Right cardiac atrium (tissue), 5 donors: ENCODE measurements at regions not wholly inside any gene's neighbourhood (a gene's known extent, or its start where the extent isn't known, plus 50 kb on each side); places are given as distances from the start of the nearest gene placed in this dataset.

Experiments
- ATAC-seq, 2 donors: fragments of 200-7000 bp; cut with Tn5 transposase; one replicate each; pipeline versions ENCODE4 v1.8.0 to v1.9.1; 2020; ENCODE audit warnings: moderate library complexity in 2 of 2, mild to moderate bottlenecking in 1 of 2
- DNase-seq, 3 donors: peaks; one replicate each; pipeline ENCODE4 v3.0.0-alpha.2; 2020
- H3K27ac ChIP-seq: one replicate; pipeline ENCODE4 v1.5.1; 2013; ENCODE audit warnings: mild to moderate bottlenecking, low read length, control low read depth, moderate library complexity
- H3K27me3 ChIP-seq: one replicate; pipeline ENCODE4 v1.6.1; 2013; ENCODE audit not compliant: control insufficient read depth, insufficient read depth
- H3K4me1 ChIP-seq: one replicate; pipeline ENCODE4 v1.6.1; 2013; ENCODE audit warnings: low read length; ENCODE audit not compliant: control insufficient read depth, insufficient read depth
- H3K4me3 ChIP-seq: one replicate; pipeline ENCODE4 v1.5.1; 2013; ENCODE audit warnings: low read length, control low read depth
- H3K9me3 ChIP-seq: one replicate; pipeline ENCODE4 v1.6.1; 2013; ENCODE audit warnings: low read length; ENCODE audit not compliant: control insufficient read depth
- WGBS: extraction: QIAGEN DNeasy Blood & Tissue Kit; methylation state at CpG from one replicate; pipeline ENCODE4 v1.1.7; 2013; 5-methylcytosine and 5-hydroxymethylcytosine counted together
- intact Hi-C, 4 donors: fragments of 100-400 bp; cut with DNase I; formaldehyde crosslinking; loops; one replicate each; pipeline versions ENCODE4 v1.11.0 to v1.14.0; 2022 to 2023
- donor health status: healthy with polysubstance abuse.
- donor health status: DM: no; HTN: yes; CAD: no.
- donor health status: DM: no; HTN: no; CAD: no.
- donor health status: DM: no; HTN: yes; CAD: no; lungs with severe emphysema.
- donor health status: DM: yes; HTN: yes; CAD: no.

DNA sequence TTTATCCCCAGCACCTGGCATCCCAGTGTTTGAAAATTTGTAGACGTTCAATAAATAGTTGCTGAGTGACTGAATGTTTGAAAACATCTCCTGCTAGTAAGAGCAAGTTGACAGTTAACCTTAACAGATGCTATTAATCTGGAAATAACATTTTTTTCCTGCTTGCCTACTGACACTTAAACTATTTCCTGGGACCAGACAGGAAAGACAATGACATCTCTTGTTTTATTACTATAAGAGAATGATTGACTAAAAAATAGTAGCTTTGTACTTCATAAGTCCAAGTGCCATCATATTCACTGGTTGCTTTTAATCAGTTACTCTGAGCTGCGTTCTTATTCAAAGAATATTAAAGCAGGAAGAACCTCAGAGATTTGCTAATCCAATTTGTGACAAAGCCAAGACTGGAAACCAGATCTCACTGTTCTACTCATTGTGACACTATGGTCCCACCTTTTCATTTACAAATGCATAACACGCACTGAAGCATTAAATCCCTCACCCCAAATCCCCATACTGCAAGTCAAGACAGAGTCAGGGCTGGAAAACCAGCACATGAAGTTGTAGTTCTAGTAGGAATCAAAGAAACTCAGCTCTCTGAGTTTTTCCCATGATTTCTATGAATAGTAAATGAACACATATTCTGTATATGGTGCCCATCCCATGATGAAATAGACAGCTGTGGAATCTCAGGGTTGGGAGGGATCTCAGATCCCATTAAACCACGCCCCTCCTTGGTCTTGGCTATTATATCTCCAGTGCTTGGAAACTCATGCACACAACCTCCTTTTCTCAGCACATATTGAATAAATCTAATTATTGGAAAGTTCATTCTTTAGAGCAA is 212.7 kb upstream of the P2RY1 start:
- ATAC-seq, result no peak

DNA sequence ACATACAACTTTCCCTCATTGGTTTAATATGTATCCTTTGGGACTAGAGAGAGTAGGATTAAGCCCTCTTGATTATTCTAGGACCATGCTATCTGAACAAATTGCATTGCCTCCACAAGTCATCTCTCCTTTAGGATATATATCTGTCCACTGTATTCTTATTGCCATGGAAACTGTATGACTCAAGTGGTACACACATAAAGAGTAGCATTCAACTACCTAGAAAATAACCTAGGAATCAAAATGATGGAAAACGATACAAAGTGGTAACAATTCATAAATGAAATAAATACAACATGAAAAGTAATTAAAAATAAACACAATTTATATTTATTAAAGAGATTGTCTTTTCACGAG is 212.1 kb upstream of the P2RY1 start:
- H3K27ac ChIP-seq, result no peak overlapping the region

More for the DNA sequence above, 212.7 kb upstream of the P2RY1 start:
- Histone ChIP-seq H3K9me3 (no peaks in the 10 kb centered on the region), H3K27ac (no peak overlapping the region), H3K27me3 (no peaks in the 10 kb centered on the region), H3K4me3 (no peak overlapping the region), H3K4me1 (peaks cover 3% of the 10 kb centered on the region)
- intact Hi-C loops, result no loop called here
- no peak for DNase-seq
- 76% methylated on average over 4 of the region's 4 CpGs for WGBS

DNA sequence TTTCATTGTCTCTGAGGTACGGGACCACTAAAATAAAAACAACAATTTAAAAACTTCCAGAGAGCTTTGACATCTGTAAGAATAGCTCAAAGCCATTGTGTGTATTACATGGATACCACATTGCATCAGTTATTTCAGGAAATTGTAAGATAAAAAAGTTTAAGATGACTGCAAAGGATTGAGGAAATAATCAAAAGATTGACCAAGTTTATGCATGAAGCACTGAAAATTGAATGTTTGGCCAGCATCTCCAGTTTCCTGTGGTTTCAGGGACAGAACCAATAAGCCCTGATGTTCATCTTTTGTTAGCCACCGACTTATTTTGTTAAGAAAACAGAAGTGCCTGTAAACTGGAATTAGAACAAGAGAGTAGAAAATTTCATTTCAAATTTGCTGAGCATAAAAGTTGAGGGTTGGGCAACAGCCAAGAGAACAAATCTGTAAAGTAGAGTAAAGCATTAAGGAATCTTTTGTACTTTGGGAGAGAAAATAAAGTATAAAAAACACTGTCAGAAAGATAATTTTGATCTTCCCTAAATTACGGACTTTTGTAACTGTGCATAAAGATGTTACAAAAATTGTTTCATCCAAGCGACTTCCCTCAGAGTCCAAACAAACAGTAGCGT is 211.5 kb upstream of the P2RY1 start:
- H3K27ac ChIP-seq, result no peak overlapping the region
- H3K4me3 ChIP-seq, result no peak overlapping the region
- intact Hi-C loops, result no loop called here
- DNase-seq (no peak), ATAC-seq (no peak)
- no peaks in the 10 kb centered on the region for H3K27me3 ChIP-seq
- H3K4me1 ChIP-seq, result peaks cover 3% of the 10 kb centered on the region
- WGBS, result 51% methylated on average over 5 of the region's 5 CpGs
- H3K9me3 ChIP-seq, result no peaks in the 10 kb centered on the region

More for the DNA sequence above, 212.1 kb upstream of the P2RY1 start:
- no peak for DNase-seq
- peaks cover 3% of the 10 kb centered on the region for H3K4me1 ChIP-seq
- WGBS, result 70% methylated on average over 2 of the region's 2 CpGs
- intact Hi-C loops, result no loop called here
- no peak for ATAC-seq
- H3K9me3 ChIP-seq, result no peaks in the 10 kb centered on the region
- no peaks in the 10 kb centered on the region for H3K27me3 ChIP-seq
- no peak overlapping the region for H3K4me3 ChIP-seq

DNA sequence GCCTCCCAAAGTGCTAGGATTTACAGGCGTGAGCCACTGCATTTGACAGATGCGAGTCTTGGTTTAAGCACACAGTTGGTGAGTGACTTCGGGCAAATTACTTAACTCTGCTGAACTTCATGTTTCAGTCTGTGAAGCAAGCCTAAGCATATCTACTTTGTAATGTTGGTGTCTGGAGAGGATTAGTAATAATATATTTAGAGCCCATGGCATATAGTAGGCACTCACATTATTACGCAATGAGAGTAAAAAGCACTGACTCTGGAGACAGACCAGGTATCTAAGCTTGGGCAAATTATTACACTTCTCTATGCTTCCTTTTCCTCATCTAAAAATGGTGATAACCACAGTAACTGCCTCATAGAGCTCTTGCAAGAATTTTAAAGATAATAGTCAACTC is 208.7 kb upstream of the P2RY1 start:
- H3K4me1 ChIP-seq, result peaks cover 3% of the 10 kb centered on the region
- DNase-seq, result no peak
- intact Hi-C loops, result no loop called here
- WGBS, result 96% methylated on average over 4 of the region's 4 CpGs
- H3K9me3 ChIP-seq, result no peaks in the 10 kb centered on the region
- ATAC-seq, result no peak
- H3K27me3 ChIP-seq, result no peaks in the 10 kb centered on the region
- no peak overlapping the region for H3K4me3 ChIP-seq
- H3K27ac ChIP-seq, result no peak overlapping the region

DNA sequence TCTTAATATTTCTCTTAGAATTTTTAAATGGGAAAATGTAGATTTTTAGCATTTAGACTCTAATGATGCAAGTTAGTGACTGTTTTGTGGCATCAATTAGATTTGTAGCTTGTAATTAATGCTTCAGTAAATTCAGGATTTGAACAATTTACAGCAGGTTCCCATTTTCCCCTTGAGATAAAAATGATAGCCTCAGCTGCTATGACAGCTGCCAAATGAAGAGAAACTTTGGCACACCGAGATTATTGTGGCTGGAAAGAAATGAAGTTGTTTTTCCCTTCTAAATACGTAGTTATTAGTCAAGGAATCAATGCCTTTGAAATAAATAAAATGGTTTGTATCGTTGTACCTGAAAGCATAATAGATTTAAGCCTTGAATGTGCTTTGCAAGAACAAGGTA is 206.4 kb upstream of the P2RY1 start:
- no peak overlapping the region for H3K27ac ChIP-seq
- no peaks in the 10 kb centered on the region for H3K27me3 ChIP-seq
- intact Hi-C loops, result no loop called here
- WGBS, result 56% methylated on average over 3 of the region's 3 CpGs
- ATAC-seq, result no peak
- DNase-seq, result no peak
- H3K9me3 ChIP-seq, result no peaks in the 10 kb centered on the region
- no peak overlapping the region for H3K4me3 ChIP-seq
- no peaks in the 10 kb centered on the region for H3K4me1 ChIP-seq

DNA sequence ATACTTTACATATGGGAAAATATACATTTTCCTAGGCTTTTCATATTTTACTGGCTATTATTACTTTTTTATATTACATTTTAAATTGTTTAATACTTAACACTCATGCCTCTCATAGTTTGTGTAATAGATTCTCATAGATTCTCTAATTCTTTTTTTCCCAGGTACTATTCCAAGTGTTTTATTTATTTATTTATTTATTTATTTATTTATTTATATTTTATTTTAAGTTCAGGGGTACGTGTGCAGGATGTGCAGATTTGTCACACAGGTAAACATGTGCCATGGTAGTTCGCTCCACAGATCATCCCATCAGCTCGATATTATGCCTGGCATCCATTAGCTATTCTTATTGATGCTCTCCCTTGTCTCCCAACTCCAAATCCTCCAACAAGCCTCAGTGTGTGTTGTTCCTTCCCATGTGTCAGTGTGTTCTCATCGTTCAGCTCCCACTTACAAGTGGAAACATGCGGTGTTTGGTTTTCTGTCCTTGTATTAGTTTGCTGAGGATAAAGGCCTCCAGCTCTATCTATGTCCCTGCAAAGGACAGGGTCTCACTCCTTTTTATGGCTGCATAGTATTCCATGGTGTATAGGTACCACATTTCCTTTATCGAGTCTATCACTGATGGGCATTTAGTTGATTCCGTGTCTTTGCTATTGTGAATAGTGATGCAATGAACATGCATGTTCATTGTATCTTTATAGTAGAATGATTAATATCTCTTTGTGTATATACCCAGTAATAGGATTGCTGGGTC is 205.4 kb upstream of the P2RY1 start:
- H3K4me3 ChIP-seq, result no peak overlapping the region
- intact Hi-C loops, result no loop called here
- no peak for DNase-seq
- WGBS, result 98% methylated on average over 7 of the region's 7 CpGs
- no peaks in the 10 kb centered on the region for H3K9me3 ChIP-seq
- H3K27me3 ChIP-seq, result no peaks in the 10 kb centered on the region
- H3K4me1 ChIP-seq, result no peaks in the 10 kb centered on the region
- ATAC-seq, result no peak
- H3K27ac ChIP-seq, result no peak overlapping the region

DNA sequence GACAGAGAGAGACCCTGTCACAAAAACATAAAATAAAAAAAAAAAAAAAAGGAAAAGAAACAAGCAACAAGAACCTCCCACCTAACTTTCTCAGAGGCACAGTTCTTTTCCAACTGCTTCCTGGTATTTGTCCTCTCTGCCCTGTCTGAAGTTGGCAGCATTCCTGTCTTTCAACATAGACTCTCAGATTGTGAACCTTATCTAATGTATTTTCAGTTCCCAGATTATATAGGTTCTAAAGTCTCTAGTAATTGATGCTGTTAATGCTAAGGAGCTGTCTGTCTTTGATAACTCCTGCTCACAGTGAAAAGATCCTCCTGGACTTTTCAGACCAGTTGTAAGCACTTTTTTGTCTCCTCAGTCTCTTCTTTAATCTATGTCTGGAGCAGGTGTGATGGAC is 199.5 kb upstream of the P2RY1 start:
- Histone ChIP-seq H3K4me1 (no peaks in the 10 kb centered on the region), H3K9me3 (no peaks in the 10 kb centered on the region), H3K27me3 (no peaks in the 10 kb centered on the region), H3K27ac (no peak overlapping the region), H3K4me3 (no peak overlapping the region)
- intact Hi-C loops, result no loop called here
- ATAC-seq (no peak), DNase-seq (no peak)

DNA sequence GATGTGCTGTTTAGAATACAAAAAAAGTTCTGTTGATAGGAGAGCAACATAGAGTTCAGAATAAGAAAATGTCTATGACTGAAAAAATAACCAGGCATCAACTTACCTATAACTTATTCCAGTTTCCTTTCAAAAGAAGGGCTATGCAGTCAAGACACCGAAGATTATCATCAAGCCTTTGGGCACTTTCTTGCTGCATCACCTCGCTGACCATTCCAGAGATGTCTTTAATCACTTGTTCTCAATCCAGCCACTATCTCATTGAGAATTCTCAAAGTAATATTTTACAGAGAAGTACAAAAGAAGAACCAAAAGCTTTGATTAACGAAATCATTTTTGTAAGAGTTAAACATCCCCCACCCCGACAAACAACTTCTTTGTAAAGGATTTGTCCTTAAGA is 198.3 kb upstream of the P2RY1 start:
- H3K4me3 ChIP-seq, result no peak overlapping the region
- H3K4me1 ChIP-seq, result no peaks in the 10 kb centered on the region
- H3K27ac ChIP-seq, result no peak overlapping the region
- no peaks in the 10 kb centered on the region for H3K27me3 ChIP-seq
- no peaks in the 10 kb centered on the region for H3K9me3 ChIP-seq
- intact Hi-C loops, result no loop called here
- DNase-seq (no peak), ATAC-seq (no peak)
- 98% methylated on average over 4 of the region's 4 CpGs for WGBS

DNA sequence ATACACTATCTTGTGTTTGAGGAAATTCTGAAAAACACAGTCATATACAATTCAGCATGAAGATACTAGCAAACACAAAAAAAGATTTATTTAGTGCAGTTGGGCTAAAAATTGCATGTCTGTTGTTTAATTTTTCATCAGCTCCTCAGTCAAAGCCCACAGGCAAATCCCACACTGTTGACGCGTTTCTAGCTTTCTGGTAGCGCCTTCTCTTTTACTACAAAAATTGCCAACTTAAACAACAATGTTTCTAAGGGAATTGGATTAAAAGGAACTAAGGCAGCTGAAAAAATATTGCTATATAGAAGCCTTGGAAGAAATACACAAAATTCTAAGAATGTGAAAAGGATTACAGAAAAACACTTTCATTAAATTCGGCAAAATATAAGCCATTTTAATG is 196.7 kb upstream of the P2RY1 start:
- Histone ChIP-seq H3K27me3 (no peaks in the 10 kb centered on the region), H3K4me3 (no peak overlapping the region), H3K4me1 (no peaks in the 10 kb centered on the region), H3K27ac (no peak overlapping the region), H3K9me3 (no peaks in the 10 kb centered on the region)
- no peak for DNase-seq
- intact Hi-C loops, result no loop called here
- no peak for ATAC-seq
- WGBS, result 59% methylated on average over 4 of the region's 4 CpGs

DNA sequence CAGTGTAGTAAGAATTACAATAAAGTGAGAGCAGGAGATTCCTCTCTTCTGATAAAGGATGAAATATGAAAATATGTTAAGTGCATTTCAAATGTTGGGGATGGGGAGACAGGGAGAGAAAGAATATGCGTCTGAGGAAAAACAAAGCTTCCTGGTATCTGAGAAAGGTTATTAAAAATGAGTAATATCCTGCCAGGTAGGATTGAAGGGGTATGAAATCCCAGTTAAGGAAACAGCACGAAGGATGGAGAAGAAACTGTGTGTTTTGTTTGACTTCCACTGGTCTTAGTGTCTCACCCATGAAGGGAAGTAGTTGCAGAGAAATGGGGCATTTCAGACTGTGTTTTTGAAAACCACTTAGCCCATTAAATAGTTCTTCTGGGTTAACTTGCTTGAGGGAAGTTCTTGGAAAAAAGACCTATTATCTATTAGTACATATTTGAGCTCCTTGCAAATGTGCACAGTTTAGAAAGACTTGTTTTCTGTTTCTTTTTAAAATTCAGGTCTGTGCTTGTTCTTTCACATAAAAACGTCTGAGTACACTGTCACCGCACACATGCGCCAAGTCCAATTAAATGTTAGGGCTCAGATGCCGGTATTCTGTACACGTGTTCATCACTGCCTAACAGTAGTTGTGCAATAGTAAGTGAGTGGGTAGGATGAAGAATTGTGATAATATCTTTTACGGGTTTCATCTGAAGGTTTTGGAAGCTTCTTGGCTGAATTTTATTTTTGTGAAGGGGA is 196.1 kb upstream of the P2RY1 start:
- H3K27ac ChIP-seq, result no peak overlapping the region

DNA sequence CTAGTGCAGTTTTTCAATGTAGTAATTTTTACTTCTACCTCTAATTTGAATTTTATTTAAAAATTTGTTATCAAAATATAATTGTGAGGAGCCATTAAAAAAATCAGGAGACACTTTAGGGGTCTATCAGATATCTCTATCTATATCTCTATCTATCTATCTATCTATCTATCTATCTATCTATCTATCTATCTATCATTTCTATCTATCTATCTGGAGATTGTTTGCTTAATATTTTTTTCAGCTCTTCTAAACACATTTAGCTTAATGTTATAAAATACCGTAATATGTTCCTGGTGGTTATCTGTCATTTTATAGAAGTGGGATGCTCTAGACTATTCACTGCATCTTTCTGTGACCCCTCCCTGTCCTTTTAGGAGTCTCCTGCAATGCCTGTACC is 193.7 kb upstream of the P2RY1 start:
- intact Hi-C loops, result no loop called here
- no peak for ATAC-seq

More for the DNA sequence above, 196.1 kb upstream of the P2RY1 start:
- intact Hi-C loops, result no loop called here
- no peaks in the 10 kb centered on the region for H3K9me3 ChIP-seq
- ATAC-seq (peak; percentile 45 to 70), DNase-seq (peak in 1 of 3 donors; percentile 59)
- no peak overlapping the region for H3K4me3 ChIP-seq
- 57% methylated on average over 8 of the region's 8 CpGs for WGBS
- H3K27me3 ChIP-seq, result no peaks in the 10 kb centered on the region
- no peaks in the 10 kb centered on the region for H3K4me1 ChIP-seq

More for the DNA sequence above, 193.7 kb upstream of the P2RY1 start:
- 97% methylated on average over 1 of the region's 1 CpG for WGBS
- Histone ChIP-seq H3K27ac (no peak overlapping the region), H3K4me3 (no peak overlapping the region), H3K27me3 (no peaks in the 10 kb centered on the region), H3K9me3 (no peaks in the 10 kb centered on the region), H3K4me1 (no peaks in the 10 kb centered on the region)
- no peak for DNase-seq
